ENCODE measurements at regions not wholly inside any gene's neighbourhood (a gene's known extent, or its start where the extent isn't known, plus 50 kb on each side); places are given as distances from the start of the nearest gene placed in this dataset.
A peak's percentile ranks its signal among the peaks of the same experiment; 100 is the strongest.
"Not testable (repeated sequence)": the region's sequence is repeated elsewhere in the genome, so short reads cannot be mapped to it uniquely, and the experiment has no call there.

DNA sequence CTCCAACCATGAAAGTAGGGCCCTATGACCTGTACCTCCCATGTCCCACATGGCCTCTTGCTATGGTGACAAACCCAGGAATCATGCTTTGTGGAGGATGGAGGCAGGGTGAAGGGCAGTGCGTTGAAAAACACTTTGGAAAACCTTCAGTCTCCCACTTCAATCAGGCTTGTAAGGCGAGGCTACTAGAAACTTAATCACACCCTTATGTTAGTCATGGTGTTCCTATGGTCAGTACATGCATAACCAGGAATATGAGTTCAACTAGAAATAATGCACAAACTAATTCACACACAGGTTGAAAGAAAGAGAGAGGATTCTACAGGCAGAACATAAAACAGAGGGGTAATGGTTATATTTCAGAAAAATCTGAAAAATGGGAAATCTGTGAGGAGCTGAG is 601.1 kb downstream of the KCTD16 start:
- DNase-seq, result no peak

DNA sequence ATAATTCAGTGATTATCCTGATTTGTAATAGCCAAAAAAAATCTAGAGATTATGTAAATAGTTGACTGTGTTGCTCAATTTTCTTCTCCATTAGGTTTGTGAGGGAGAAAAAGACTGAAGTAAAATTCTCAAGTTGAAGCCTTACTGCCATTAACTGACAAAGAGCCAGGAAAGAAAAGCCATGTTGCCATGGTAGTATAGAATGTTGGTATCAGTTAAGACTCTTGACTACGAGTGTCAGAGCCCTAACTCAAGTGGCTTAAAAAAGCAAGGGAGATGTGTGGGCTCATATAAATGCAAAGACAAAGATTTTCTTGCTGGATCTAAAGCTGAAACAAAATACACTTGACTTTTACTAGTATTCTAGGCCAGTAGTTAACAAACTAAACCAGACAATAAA is 571.7 kb downstream of the KCTD16 start:
- DNase-seq, result no peak

DNA sequence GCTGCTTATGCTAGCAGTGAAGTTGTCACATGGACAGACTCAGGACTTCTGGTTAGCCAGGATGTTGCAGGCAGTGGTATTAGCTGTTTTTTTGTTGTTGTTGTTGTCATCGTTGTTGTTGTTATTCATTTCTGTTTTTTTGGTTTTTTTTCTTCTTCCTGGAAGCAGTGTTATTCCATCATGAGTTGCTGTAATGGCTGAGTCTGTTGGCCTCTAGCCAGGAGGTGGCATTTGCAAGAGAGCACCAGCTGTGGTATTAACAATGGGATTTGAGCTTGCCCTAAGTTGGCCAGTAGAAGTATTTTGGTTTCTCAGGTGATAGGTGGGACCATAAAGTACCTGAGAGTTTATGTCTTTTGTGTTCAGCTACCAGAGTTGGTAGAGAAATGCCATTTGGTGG is 561.1 kb downstream of the KCTD16 start:
- no peak for DNase-seq

DNA sequence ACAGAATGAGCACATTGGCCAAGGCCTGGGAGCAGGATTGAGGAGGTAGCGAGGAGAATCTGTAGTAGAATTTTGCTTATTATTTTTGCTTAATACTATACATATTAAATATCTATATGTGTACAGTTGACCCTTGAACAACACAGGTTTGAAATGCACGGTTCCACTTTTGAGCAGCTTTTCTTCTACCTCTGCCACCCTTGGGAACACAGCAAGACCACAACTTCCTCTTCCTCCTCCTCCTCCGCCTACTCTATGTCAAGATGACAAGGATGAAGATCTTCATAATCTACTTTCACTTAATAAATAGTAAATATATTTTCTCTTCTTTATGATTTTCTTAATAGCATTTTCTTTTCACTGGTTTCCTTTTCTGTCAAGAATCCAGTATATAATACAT is 541.4 kb downstream of the KCTD16 start:
- DNase-seq, result peak; percentile 26

DNA sequence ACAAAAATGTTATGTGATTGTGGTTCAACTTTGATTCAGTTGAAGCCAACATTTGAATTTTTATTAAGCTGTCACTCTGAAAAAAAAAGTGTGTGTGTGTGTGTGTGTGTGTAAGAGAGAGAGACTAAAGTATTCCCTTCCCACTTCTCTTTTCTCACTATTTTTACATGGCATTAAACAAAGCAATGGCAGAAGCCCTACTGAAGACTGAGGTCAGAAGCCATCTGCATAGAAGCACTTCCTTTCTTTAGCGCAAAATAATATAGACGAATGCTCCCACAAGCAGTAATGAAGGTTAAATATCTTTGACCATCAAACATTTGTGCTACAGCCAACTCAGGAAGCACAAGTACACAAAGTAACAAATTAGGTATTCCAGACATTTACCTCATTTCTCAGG is 540.5 kb downstream of the KCTD16 start:
- DNase-seq, result no peak

DNA sequence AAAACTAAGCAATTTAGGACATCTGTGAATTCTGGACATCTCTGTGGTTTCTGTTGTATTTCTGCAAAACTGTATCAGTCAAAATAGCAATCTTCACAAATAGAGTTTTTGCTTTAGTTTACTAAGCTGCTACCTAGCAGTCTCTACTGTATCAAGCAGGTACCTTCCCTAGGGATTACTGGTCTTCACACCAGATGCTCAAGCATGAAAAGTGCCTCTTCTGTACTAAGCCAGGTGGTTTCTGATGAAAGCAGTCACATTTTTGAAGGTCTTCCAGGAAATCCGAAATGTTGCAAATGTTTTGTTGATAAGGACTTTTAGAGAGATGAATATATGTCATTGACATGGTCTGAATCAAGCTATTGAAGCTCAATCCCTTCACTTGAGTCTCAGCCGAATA is 540.0 kb downstream of the KCTD16 start:
- no peak for DNase-seq

DNA sequence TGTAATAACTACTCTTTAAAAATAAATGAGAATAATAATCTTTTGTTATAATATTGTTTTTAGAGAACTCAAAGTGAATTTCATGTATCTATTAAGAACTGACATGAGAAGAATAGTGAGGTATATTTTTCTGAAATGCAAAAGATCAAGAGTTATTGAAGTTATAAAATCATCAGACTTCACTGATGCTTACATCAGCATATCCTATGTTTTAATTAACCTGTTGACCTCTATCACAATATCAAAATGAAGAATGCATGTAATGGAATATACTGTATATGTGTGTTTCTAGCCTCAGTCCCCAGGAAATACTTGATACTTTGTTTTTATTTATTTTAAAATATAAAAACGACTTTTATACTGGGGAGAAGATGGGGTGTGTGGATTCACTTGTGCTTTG is 533.1 kb downstream of the KCTD16 start:
- no peak for DNase-seq

DNA sequence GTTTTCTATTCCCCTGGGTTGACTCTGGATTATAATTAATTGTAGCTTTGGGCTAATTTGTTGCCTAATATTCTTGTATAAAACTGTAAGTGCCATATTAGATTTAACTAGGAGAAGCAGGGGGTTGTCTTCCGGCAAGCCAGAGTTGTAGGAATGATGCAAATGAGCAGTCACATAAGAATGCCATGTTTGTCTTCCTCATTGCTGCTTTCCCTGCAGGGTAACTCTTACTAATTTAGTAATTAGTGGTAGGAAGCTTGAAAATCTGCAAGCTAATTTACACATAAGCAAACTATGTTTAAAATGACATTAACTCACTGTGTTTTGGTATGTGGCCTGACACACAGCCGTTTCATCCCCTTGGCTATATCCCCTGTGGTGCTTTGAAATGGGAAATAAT is 527.8 kb downstream of the KCTD16 start:
- no peak for DNase-seq

DNA sequence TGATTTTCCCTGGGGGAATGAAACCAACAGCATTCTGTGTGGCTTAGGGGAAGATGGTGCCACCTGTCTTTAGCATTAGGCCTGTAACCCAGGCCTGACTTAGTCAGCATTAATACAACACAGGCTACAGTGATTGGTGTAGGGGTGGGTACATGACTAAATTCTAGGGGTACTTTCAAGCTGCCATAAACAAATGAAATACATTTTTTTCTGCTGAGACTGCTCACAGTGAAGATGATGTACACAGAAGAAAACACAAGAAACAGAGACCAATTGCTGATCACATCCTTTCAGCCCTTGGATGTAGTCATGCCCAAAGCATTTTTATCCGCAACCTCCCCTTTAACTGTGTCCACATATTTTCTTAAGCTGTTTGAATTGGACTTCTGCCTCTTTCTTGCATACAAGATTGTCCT is 527.2 kb downstream of the KCTD16 start:
- no peak for DNase-seq

DNA sequence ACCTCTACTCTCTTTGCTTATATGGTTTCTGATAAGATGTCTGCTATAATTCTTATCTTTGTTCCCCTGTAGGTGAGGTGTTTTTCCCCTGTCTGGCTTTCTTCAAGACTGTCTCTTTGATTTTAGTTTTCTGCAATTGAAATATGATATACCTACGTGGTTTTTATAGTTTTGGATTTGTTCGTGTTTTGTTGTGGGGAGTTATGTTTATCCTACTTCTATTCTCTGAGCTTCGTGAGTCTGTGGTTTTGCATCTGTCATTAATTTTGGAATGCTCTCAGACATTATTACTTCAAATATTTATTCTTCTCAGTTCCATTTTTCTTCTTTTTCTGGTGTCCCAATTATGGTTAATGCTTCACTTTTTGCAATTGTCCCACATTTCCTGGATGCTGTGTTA is 521.3 kb downstream of the KCTD16 start:
- no peak for DNase-seq

DNA sequence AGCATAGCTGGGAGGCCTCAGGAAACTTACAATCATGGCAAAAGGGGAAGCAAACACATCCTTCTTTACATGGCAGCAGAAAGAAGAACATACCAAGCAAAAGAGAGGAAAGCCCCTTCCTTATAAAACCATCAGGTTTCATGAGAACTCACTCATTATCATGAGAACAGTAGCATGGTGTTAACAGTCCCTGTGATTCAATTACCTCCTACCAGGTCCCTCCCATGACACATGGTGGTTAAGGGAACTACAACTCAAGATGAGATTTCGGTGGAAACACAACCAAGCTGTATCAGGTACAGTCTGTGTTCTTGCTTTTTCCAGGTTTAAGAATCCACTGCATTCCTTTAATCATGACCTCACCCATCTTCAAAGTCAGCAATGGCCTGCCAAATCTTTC is 514.2 kb downstream of the KCTD16 start:
- no peak for DNase-seq

DNA sequence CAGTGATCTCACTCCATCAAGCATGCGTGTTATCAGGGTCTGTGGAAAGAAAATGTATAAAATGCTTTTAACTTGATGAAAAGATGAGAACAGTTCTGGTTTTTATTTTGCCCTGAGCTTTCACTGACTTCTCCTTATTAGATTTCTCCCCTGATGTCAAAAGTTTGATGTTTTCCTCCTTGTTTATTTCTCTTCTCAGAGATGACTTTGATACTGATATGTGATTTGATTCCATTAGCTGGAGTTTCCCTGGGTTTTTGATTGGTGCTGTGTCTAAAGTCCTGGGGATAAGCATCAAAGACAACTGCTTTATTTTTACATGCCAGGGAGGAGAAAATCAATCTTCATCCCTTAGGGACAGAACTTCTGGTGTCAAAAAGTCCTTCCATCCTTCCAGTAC is 510.0 kb downstream of the KCTD16 start:
- no peak for DNase-seq

DNA sequence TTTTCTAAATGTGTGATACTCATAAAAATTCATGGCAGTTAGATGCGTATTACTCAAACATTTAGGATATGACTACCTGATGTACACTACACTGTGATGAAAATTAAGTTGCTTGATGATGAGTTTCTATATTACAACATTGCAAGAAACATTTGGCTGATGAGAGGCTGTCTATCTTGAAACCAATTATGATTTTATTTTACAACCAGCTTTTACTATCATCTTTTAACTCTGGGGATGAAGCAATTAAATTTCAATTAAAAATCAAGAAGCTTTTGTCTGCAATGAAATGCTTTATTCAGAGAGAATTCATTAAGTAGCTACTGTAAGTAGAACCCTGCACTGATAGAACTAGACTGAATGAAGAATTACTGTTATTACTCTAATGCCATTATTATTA is 500.4 kb downstream of the KCTD16 start:
- DNase-seq, result no peak

DNA sequence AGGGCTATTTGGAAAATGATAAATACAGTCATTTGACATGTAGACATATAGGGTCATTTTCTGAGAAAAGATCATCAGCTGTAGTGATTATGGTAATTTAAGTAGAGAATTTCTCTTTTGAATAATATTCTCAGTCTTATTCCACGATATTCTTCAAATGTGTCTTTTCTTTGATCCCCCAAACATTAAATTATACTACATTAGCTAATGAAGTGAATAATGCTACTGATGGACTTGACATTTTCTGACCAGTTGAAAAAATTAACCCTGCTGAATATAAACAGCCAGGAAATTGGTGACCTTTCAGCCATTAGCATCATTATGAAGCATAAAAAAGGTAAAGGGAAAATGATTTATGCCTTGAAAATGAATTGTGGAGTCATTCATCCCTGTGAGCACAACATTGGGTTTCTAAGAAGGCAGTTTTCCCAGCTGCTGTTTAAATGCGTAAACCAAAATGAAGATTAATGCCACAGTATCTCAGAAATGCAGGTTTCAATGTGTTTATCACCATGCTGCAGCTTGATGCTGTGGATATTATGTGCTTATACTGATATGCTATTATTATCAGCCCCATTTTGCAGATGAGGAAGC is 489.1 kb downstream of the KCTD16 start:
- DNase-seq, result no peak

DNA sequence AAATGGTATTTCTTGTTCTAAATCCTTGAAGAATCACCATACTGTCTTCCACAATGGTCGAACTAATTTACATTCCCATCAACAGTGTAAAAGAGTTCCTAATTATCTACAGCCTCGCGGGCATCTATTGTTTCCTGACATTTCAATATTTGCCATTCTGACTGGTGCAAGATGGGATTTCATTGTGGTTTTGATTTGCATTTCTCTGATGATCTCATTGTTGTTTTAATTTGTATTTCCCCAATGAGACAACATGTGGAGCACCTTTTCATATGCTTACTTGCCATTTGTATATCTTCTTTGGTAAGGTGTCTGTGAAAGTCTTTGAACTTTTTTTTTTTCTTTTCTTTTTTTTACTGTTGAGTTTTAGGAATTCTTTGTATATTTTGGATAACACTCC is 473.6 kb downstream of the KCTD16 start:
- no peak for DNase-seq

DNA sequence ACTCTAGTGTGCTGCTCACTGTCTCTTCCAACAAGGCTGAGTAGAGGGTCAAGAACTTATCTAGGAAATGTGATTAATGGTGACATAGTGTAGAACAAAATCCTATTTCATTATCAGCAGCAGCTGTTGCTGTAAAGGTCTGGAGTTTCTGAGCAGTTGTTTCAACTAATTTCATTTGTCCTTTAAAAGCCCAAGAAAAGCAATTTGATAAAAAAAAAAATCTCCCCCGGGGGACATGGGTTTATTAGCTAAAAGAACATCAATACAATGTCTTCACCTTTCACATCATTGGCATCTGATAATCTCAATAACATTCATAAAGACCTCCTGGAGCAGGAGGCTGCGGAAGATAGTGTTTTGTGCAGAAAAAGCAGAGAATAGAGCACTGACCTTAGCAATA is 468.1 kb downstream of the KCTD16 start:
- no peak for DNase-seq

DNA sequence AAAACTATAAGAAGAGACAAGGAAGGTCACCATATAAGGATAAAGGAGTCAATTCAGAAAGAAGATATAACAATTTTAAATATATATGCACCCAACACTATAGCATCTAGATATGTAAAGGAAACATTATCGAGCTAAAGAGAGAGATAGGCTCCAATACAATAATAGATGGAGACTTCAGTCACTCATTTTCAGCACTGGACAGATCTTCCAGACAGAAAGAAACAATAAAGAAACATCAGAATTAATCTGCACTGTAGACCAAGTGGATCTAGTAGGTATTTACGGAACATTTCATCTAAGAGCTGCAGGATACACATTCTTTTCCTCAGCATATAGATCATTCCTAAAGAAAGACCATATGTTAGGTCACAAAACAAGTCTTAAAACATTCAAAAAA is 463.5 kb downstream of the KCTD16 start:
- no peak for DNase-seq

DNA sequence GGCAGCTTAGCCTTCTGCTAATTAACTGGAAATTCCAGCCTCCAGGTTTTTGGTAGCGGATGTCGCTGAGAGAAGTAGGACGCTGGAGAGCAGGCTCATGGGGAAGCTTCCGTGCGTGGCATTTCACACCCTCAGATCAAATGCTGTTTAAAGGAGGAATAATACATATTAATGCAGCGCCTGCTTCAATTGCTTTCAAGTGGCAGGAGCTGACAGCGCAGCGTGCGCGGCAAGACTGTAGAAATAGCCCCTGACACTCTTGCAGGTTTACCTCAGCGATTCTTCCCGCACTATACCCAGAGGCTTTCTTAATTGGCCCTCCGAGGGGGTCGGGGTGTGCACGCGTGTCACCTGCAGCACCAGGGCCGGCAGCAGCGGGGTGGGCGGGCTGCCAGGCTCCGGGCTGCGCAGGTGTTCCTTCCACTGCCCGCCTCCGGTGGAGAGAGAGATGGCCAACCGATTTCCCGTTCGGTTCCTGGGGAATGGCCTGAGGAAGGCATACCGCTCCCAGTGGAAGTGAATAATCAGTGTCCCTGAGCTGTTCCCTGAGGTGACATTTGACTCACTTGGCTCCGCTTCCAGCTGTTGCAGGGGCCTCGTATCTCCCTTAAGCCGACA is 427.9 kb downstream of the KCTD16 start:
- no peak for DNase-seq

DNA sequence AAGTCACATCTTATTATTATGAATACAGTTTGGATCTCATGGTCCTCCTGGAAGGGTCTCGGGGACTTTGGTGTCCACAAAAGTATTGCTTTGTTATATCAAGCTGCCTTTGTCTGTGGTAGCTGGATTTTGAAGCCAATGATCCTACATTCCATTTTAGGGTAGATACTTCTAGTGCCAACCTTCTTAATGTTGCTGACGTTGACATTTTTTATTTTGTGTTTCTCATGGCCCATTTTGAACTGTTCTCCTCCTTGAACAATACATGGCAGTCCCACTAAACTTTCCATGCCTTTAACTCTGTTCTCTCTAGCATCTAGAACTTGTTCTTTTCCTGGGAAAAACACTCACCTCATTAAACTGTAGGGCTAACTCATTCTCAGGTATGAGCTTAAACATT is 425.8 kb downstream of the KCTD16 start:
- no peak for DNase-seq

DNA sequence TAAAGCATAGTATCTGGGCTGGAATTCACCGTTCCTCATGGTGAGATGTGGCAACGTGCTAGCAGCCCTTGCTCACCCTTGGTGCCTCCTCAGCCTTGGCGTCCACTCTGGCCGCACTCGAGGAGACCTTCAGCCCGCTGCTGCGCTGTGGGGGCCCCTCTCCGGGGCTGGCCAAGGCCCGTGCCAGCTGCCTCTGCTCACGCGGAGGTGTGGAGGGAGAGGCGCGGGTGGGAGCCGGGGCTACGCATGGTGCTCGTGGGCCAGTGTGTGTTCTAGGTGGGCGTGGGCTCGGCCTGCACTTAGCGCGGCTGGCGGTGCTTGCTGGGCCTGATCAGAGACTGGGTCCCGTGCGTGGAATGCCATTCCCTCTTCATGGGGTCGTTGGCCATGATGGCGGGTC is 424.2 kb downstream of the KCTD16 start:
- no peak for DNase-seq

DNA sequence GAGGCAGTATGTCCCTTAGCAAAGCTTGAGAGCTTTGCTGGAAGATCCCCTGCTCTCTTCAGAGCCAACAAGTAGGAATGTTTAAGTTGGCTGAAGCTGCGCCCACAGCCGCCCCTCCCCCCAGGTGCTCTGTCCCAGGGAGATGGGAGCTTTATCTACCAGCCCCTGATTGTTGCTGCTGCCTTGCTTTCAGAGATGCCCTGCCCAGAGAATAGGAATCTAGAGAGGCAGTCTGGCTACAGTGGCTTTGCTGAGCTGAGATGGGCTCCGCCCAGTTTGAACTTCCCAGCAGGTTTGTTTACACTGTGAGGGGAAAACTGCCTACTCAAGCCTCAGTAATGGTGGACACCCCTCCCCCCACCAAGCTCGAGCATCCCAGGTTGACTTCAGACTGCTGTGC is 423.6 kb downstream of the KCTD16 start:
- not testable (repeated sequence) for DNase-seq

DNA sequence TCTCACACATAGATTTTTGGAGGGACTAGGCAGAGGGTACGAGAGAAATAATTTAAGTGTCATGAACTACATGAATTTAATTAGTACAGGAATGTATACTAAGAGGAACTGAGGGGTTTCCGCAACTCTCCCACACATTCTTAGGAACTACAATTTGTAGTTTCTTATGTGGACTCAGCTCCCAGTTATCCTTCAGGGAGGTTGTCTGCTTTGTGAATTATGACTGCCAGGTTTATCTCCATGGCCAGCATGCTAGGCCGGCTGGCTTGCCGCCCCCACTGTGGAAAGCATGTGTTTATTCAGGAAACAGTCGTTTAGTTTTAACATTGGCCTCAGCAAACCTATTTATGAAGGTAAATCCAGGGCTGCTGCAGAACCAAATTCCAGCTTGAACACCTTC is 415.0 kb downstream of the KCTD16 start:
- no peak for DNase-seq

DNA sequence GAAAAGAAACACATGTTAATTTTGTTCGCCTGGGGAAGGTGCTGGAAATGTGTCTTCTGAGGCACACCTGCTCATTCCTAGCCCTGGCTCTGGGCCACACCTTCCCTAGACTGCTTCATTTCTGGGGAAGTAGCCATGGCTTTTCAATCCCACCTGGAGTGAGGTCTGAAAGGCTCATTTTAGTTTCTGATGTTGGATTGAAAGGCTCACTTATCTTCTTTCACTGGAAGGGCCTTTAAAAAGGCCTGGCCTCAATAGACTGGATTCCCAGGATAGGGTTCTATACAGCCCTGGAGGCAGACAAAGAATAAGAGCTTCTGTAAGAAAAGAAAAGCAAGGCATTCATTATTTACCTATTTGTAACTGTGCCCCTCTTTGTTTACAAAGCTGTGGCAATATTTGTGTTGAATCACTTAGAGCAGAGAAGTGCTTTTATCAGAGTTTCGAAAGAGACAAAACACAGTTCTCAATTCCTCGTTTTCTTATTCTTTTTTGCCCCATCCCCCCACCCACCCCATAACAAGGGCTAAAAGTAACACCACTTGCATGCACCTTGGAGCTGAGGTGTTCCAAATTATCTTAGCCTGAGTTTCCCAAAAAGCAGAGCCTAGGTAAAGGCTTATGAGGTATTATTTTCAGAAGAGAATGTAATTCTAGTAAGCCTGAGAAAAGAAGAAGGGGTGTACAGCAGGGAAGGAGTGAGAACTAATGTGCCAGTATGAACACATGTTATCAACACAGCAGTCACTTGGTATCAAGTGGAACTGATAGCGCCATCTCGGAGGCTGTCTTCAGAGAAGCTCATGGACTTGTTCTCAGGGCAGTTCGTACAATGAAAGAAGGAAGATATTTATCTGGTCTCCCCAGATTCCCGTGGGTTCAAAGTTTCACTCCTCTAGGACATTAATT is 413.1 kb downstream of the KCTD16 start:
- no peak for DNase-seq

DNA sequence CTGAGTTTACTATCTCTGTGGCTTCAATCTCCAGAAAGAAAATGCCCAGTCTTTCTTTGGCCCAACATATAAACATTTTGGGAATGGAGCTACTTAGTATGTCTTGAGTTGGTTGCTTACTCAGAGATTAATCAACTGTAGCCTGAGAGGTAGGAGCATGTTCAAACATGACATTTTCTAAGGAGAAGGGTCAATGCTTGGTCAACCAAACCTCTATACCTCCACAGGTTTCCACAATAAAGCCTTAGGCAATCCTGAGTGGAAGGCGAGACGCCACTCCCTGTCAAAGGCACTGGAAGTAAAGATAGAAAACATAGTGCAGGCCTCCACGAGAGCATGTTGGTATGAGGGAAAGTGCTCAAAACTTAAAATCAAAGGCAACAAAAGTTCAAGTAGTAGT is 411.4 kb downstream of the KCTD16 start:
- no peak for DNase-seq
